Left lung (tissue), 4 donors: ENCODE measurements at regions not wholly inside any gene's neighbourhood (a gene's known extent, or its start where the extent isn't known, plus 50 kb on each side); places are given as distances from the start of the nearest gene placed in this dataset.

Experiments
- ATAC-seq: fragments of 200-7000 bp; cut with Tn5 transposase; one replicate; pipeline ENCODE4 v1.9.1; 2020; ENCODE audit warnings: moderate library complexity
- DNase-seq, 4 donors: peaks; one replicate each; pipeline ENCODE4 v3.0.0-alpha.2; 2013 to 2020
- H3K27ac ChIP-seq, 2 donors: fragments of 200-600 bp; sonication (generic) in 1 of 2; one replicate each; pipeline versions ENCODE4 v1.5.0 to v1.8.0; 2020 to 2021
- H3K27me3 ChIP-seq, 2 donors: fragments of 200-600 bp; sonication (generic) in 1 of 2; one replicate each; pipeline versions ENCODE4 v1.5.0 to v1.8.0; 2020 to 2021
- H3K36me3 ChIP-seq, 2 donors: fragments of 200-600 bp; sonication (generic) in 1 of 2; one replicate each; pipeline versions ENCODE4 v1.5.0 to v1.8.0; 2020 to 2021
- H3K4me1 ChIP-seq, 2 donors: fragments of 200-600 bp; one replicate each; pipeline ENCODE4 v1.8.0; 2021
- H3K4me3 ChIP-seq, 2 donors: fragments of 200-600 bp; sonication (generic) in 1 of 2; one replicate each; pipeline versions ENCODE4 v1.5.0 to v1.8.0; 2020 to 2021; ENCODE audit warnings: mild to moderate bottlenecking in 1 of 2
- H3K9me3 ChIP-seq, 2 donors: fragments of 200-600 bp; sonication (generic) in 1 of 2; one replicate each; pipeline versions ENCODE4 v1.5.0 to v1.8.0; 2020 to 2021
- intact Hi-C, 2 donors: fragments of 100-400 bp; cut with DNase I; formaldehyde crosslinking; loops; one replicate each; pipeline versions ENCODE4 v1.11.2 to v1.14.2; 2022
- TF ChIP-seq, protein P1 (sequence below), 2 donors: fragments of 200-600 bp; sonication (generic) in 1 of 2; IDR thresholded peaks; one replicate each; pipeline versions ENCODE4 v1.5.0 to v1.8.0; 2021; ENCODE audit warnings: antibody characterized with exemption in 2 of 2
- donor health status: DM: no; HTN: yes; CAD: no.
- donor health status: DM: no; HTN: no; CAD: no.

DNA sequence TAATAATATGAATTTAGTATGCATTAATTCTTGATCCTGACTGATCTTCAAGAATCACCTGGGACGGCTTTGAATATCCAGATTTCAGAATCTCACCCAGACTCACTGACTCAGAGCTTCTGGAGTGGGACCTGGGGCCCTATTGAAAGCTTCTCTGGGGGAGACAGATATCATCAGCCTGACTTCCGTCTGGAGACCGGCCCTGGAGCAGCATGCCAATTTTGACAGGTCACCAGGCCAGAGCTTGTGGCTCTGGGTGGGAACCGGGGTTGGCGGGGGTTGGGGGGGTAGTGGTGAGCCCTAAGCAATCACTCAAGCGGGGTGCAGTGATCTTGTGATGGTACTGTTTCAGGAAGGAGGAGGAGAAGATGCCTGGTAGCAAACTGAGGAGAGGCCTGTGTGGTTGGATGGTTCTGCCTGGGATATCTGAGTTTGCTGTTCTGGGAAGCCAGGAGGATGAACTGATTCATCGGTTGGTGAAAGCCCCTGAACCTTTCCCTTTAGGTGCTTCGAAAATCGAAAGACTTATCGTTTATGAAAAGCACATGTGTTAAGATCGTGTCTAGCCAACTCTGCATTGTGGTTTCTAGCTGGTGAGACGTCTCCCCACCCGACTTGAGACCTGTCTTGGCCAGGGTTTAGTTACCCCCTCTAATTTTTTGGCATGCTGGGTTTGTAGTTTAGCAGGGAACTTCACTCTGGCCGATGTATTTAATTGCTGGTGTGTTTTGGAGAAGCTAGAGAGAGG lies 263.9 kb upstream of the C2CD4B start:
- Histone ChIP-seq H3K36me3 (no peaks in the 10 kb centered on the region), H3K9me3 (no peaks in the 10 kb centered on the region), H3K4me1 (no peaks in the 10 kb centered on the region), H3K4me3 (no peak overlapping the region), H3K27ac (no peak overlapping the region), H3K27me3 (no peaks in the 10 kb centered on the region)
- no peak for ATAC-seq
- no peak for DNase-seq
- TF ChIP-seq, protein P1, sequence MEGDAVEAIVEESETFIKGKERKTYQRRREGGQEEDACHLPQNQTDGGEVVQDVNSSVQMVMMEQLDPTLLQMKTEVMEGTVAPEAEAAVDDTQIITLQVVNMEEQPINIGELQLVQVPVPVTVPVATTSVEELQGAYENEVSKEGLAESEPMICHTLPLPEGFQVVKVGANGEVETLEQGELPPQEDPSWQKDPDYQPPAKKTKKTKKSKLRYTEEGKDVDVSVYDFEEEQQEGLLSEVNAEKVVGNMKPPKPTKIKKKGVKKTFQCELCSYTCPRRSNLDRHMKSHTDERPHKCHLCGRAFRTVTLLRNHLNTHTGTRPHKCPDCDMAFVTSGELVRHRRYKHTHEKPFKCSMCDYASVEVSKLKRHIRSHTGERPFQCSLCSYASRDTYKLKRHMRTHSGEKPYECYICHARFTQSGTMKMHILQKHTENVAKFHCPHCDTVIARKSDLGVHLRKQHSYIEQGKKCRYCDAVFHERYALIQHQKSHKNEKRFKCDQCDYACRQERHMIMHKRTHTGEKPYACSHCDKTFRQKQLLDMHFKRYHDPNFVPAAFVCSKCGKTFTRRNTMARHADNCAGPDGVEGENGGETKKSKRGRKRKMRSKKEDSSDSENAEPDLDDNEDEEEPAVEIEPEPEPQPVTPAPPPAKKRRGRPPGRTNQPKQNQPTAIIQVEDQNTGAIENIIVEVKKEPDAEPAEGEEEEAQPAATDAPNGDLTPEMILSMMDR (IDR thresholded peaks at IDR 0.05): no peak
- intact Hi-C loops: no loop called here

DNA sequence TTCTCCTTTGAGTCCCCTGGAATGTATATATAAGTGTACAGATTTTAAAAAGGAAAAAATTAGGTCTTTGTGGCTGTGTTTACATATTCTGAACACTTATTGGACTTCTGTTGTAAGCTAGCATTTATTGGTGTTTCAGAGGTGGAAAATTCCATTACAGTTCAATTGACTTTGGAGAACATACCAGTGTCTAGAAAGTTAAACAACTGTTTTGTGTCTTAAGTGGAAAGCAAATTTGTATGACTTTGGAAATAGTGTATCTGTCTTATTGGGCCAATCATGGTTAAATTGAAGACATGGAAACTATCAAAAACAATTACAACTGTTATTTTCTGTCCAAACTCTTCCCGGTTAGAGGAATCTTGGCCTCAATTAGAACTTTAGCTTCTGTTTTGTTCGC lies 265.0 kb upstream of the C2CD4B start:
- Histone ChIP-seq H3K4me1 (no peaks in the 10 kb centered on the region), H3K4me3 (no peak overlapping the region), H3K27me3 (no peaks in the 10 kb centered on the region), H3K36me3 (no peaks in the 10 kb centered on the region), H3K9me3 (no peaks in the 10 kb centered on the region), H3K27ac (no peak overlapping the region)
- TF ChIP-seq, protein P1 (IDR thresholded peaks at IDR 0.05): no peak
- intact Hi-C loops: no loop called here
- ATAC-seq (peak; percentile 27), DNase-seq (no peak)

DNA sequence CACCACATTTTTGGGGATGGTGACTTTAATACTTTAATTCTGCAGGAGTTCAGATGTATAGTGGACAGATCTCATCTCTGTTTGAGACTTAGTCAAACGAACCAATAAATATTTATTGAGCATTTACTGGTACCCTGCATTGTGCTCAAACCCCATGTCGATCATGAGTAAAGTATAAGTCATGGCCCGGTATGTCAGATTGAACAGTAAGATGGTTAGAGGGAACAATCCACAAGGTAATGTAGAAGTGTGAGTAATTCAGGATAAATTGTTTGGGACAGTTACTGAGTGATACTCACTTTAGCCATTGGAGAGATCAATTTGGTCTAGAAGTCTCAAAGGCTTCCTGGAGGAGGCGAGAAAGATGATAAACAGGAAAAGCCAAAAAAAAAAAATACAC lies 265.5 kb upstream of the C2CD4B start:
- Histone ChIP-seq H3K36me3 (no peaks in the 10 kb centered on the region), H3K4me3 (no peak overlapping the region), H3K27ac (no peak overlapping the region), H3K4me1 (no peaks in the 10 kb centered on the region), H3K9me3 (no peaks in the 10 kb centered on the region), H3K27me3 (no peaks in the 10 kb centered on the region)
- no peak for DNase-seq
- ATAC-seq: no peak
- TF ChIP-seq, protein P1 (IDR thresholded peaks at IDR 0.05): no peak
- intact Hi-C loops: no loop called here

DNA sequence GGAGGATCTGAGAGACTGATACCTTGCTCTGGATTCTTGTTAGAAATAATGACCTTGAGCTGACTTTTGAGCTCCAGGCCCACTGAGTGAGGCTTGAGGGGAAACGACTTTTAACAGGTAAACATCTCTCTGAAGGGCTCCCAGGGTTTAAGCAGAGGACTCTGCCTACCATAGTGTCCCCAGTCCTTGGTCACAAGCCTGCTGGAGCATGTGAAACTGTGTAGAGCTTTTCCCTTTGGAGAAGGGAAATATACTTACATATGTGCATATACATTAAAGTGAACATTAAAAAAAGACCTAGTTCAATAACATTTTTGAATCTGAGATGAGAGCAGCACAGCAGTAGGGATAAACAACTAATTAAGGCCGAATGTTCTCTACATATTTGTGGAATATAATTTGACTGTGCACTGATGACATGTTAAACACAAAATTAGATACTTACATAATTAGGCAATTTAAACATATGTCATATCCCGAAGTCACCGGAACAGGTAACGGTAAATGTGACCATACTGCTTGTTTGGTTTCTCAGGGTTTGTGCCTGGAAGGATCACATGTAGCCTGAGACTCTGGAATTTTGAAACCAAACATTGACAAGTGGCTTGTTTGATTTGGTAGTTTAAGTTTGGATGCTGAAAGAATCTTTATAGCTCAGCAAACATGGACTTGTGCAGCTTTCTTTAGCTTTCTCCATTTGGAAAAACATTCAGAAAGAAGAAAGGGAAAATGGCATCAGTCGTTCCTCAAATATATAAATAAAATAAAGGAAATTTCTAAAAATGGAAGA lies 266.1 kb upstream of the C2CD4B start:
- H3K27me3 ChIP-seq: no peaks in the 10 kb centered on the region
- H3K27ac ChIP-seq: no peak overlapping the region
- no peak overlapping the region for H3K4me3 ChIP-seq
- TF ChIP-seq, protein P1 (IDR thresholded peaks at IDR 0.05): no peak
- no peaks in the 10 kb centered on the region for H3K4me1 ChIP-seq
- intact Hi-C loops: no loop called here
- H3K36me3 ChIP-seq: no peaks in the 10 kb centered on the region
- DNase-seq: no peak
- peak; percentile 51 for ATAC-seq
- no peaks in the 10 kb centered on the region for H3K9me3 ChIP-seq

DNA sequence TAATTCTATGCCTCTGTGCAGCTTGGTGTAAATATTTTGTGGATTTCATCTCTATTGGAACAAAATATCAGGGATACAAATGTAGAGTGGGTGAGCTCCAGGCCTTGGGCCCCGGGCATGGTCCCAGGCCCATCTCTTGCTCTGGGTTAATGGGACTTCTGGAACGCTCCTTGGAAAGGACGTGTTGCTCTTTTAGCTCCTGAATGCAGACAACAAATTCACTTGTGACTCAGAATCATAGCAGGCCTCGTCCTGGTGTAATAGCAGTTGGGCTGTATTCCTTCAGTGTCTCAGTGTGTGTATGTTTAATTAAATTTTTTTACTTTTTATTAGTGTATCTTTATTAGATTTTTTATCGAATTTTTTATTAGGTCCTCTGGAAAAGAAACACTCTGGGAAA lies 266.7 kb upstream of the C2CD4B start:
- H3K9me3 ChIP-seq: no peaks in the 10 kb centered on the region
- ATAC-seq: no peak
- no peaks in the 10 kb centered on the region for H3K4me1 ChIP-seq
- DNase-seq: no peak
- H3K4me3 ChIP-seq: no peak overlapping the region
- intact Hi-C loops: no loop called here
- H3K27me3 ChIP-seq: no peaks in the 10 kb centered on the region
- H3K27ac ChIP-seq: no peak overlapping the region
- TF ChIP-seq, protein P1 (IDR thresholded peaks at IDR 0.05): no peak
- no peaks in the 10 kb centered on the region for H3K36me3 ChIP-seq
